Breast epithelium (tissue), 4 donors: ENCODE measurements at regions not wholly inside any gene's neighbourhood (a gene's known extent, or its start where the extent isn't known, plus 50 kb on each side); places are given as distances from the start of the nearest gene placed in this dataset.

Experiments
- DNase-seq, 2 donors: peaks; one replicate each; pipeline ENCODE4 v3.0.0-alpha.2; 2019; ENCODE audit warnings: low spot score in 2 of 2
- H3K27ac ChIP-seq, 2 donors: fragments of 200-600 bp; sonication (generic) in 1 of 2; one replicate each; pipeline ENCODE4 v1.5.1; 2016 to 2019; ENCODE audit warnings: mild to moderate bottlenecking in 1 of 2
- H3K27me3 ChIP-seq, 2 donors: fragments of 200-600 bp; sonication (generic) in 1 of 2; one replicate each; pipeline versions ENCODE4 v1.5.1 to v1.6.0; 2017 to 2019; ENCODE audit warnings: control low read depth in 1 of 2, mild to moderate bottlenecking in 1 of 2
- H3K36me3 ChIP-seq: fragments of 200-600 bp; one replicate; pipeline ENCODE4 v1.5.1; 2019
- H3K4me1 ChIP-seq, 2 donors: fragments of 200-600 bp; sonication (generic); one replicate each; pipeline ENCODE4 v1.5.1; 2016 to 2019; ENCODE audit warnings: control low read depth in 1 of 2
- H3K4me3 ChIP-seq, 3 donors: fragments of 200-600 bp; sonication (generic); 1 replicate in 2 of 3; 2 replicates in 1 of 3; pipeline ENCODE4 v1.5.1; 2016 to 2019; ENCODE audit warnings: mild to moderate bottlenecking in 3 of 3, moderate library complexity in 2 of 3
- H3K9me3 ChIP-seq, 2 donors: fragments of 200-600 bp; sonication (generic) in 1 of 2; one replicate each; pipeline ENCODE4 v1.5.1; 2016 to 2019; ENCODE audit warnings: control low read depth in 1 of 2
- CTCF ChIP-seq, 3 donors: fragments of 450-650 bp; IDR thresholded peaks; one replicate each; pipeline ENCODE4 v1.5.1; 2016 to 2017; ENCODE audit warnings: antibody characterized with exemption in 3 of 3, mild to moderate bottlenecking in 3 of 3, moderate library complexity in 3 of 3
- POLR2A ChIP-seq: fragments of 450-650 bp; IDR thresholded peaks from one replicate; pipeline ENCODE4 v1.6.1; 2016; ENCODE audit warnings: antibody characterized with exemption, mild to moderate bottlenecking, moderate library complexity
- POLR2AphosphoS5 ChIP-seq, 3 donors: sonication (generic); formaldehyde crosslinking; IDR thresholded peaks; one replicate each; pipeline ENCODE4 v1.6.1; 2017; ENCODE audit warnings: antibody characterized with exemption in 3 of 3
- intact Hi-C: fragments of 100-400 bp; cut with DNase I; formaldehyde crosslinking; loops from one replicate; pipeline ENCODE4 v1.15.1; 2023; ENCODE audit warnings: low total_unique reads

GRCh38 chr4:178963446-178964045 lies 1521.3 kb upstream of the AGA start:
- H3K9me3 ChIP-seq: no peaks in the 10 kb centered on the region
- TF ChIP-seq CTCF (IDR thresholded peaks at IDR 0.05) (no peak), POLR2A (no peak), POLR2AphosphoS5 (IDR thresholded peaks at IDR 0.05) (no peak)
- intact Hi-C loops: no loop called here

GRCh38 chr4:178966644-178967043 lies 1524.4 kb upstream of the AGA start:
- TF ChIP-seq POLR2A (no peak), CTCF (IDR thresholded peaks at IDR 0.05) (no peak), POLR2AphosphoS5 (IDR thresholded peaks at IDR 0.05) (no peak)
- DNase-seq: no peak
- Histone ChIP-seq H3K4me1 (no peaks in the 10 kb centered on the region), H3K36me3 (no peaks in the 10 kb centered on the region), H3K9me3 (no peaks in the 10 kb centered on the region), H3K27me3 (no peaks in the 10 kb centered on the region), H3K27ac (no peak overlapping the region), H3K4me3 (no peak overlapping the region)
- intact Hi-C loops: no loop called here

More at GRCh38 chr4:178963446-178964045, 1521.3 kb upstream of the AGA start:
- DNase-seq: no peak
- Histone ChIP-seq H3K27ac (no peak overlapping the region), H3K36me3 (no peaks in the 10 kb centered on the region), H3K27me3 (no peaks in the 10 kb centered on the region), H3K4me3 (no peak overlapping the region), H3K4me1 (no peaks in the 10 kb centered on the region)

- no peaks in the 10 kb centered on the region for H3K27me3 ChIP-seq
- intact Hi-C loops: no loop called here
These were observed 1528.3 kb upstream of the AGA start for GRCh38 chr4:178970433-178971140.

GRCh38 chr4:178976861-178977260 lies 1534.6 kb upstream of the AGA start:
- Histone ChIP-seq H3K4me3 (no peak overlapping the region), H3K36me3 (no peaks in the 10 kb centered on the region), H3K9me3 (no peaks in the 10 kb centered on the region), H3K27ac (no peak overlapping the region), H3K27me3 (no peaks in the 10 kb centered on the region), H3K4me1 (no peaks in the 10 kb centered on the region)
- TF ChIP-seq CTCF (IDR thresholded peaks at IDR 0.05): no peak
- no peak for TF ChIP-seq POLR2A
- TF ChIP-seq POLR2AphosphoS5 (IDR thresholded peaks at IDR 0.05): no peak
- no peak for DNase-seq
- intact Hi-C loops: no loop called here

More at GRCh38 chr4:178970433-178971140, 1528.3 kb upstream of the AGA start:
- Histone ChIP-seq H3K4me3 (no peak overlapping the region), H3K9me3 (no peaks in the 10 kb centered on the region), H3K36me3 (no peaks in the 10 kb centered on the region), H3K4me1 (no peaks in the 10 kb centered on the region), H3K27ac (no peak overlapping the region)
- TF ChIP-seq POLR2AphosphoS5 (IDR thresholded peaks at IDR 0.05) (no peak), POLR2A (no peak), CTCF (IDR thresholded peaks at IDR 0.05) (no peak)
- no peak for DNase-seq

GRCh38 chr4:178993306-178993705 lies 1551.1 kb upstream of the AGA start:
- Histone ChIP-seq H3K36me3 (no peaks in the 10 kb centered on the region), H3K4me1 (no peaks in the 10 kb centered on the region), H3K4me3 (no peak overlapping the region), H3K27ac (no peak overlapping the region), H3K9me3 (no peaks in the 10 kb centered on the region), H3K27me3 (no peaks in the 10 kb centered on the region)
- no peak for DNase-seq
- TF ChIP-seq CTCF (IDR thresholded peaks at IDR 0.05) (no peak), POLR2AphosphoS5 (IDR thresholded peaks at IDR 0.05) (no peak), POLR2A (no peak)
- intact Hi-C loops: loop anchor here (2.0 kb wide), 1 partner anchor 37 kb away; no protein-coding TSS in a partner anchor
